H9 (cell line): ENCODE measurements at regions not wholly inside any gene's neighbourhood (a gene's known extent, or its start where the extent isn't known, plus 50 kb on each side); places are given as distances from the start of the nearest gene placed in this dataset.

ENCODE experiments used
- DNase-seq: peaks from one replicate; pipeline ENCODE4 v3.0.0-alpha.2; 2017
- H2AFZ ChIP-seq: one replicate; pipeline ENCODE4 v1.6.1; 2013; ENCODE audit warnings: mild to moderate bottlenecking, low read length, control low read depth, moderate library complexity
- H2AK5ac ChIP-seq: 2 replicates; pipeline ENCODE4 v1.6.1; 2013; ENCODE audit warnings: low read length, control low read depth, mixed read lengths; ENCODE audit not compliant: insufficient read length
- H2BK120ac ChIP-seq: one replicate; pipeline ENCODE4 v1.6.1; 2013; ENCODE audit warnings: low read depth, mild to moderate bottlenecking, low read length, control low read depth, inconsistent platforms; ENCODE audit not compliant: poor library complexity, severe bottlenecking
- H2BK12ac ChIP-seq: 2 replicates; pipeline ENCODE4 v1.6.1; 2013; ENCODE audit warnings: low read length, control low read depth, mixed read lengths, low read depth; ENCODE audit not compliant: insufficient read length
- H2BK15ac ChIP-seq: 2 replicates; pipeline ENCODE4 v1.6.1; 2013; ENCODE audit warnings: low read depth, low read length, control low read depth
- H2BK20ac ChIP-seq: one replicate; pipeline ENCODE4 v1.6.1; 2013; ENCODE audit warnings: low read depth, mild to moderate bottlenecking, low read length, control low read depth, inconsistent platforms; ENCODE audit not compliant: poor library complexity, severe bottlenecking
- H2BK5ac ChIP-seq: 2 replicates; pipeline ENCODE4 v1.6.1; 2013; ENCODE audit warnings: low read length, control low read depth, mixed read lengths; ENCODE audit not compliant: insufficient read length
- H3K14ac ChIP-seq: 2 replicates; pipeline ENCODE4 v1.6.1; 2013; ENCODE audit warnings: low read length, control low read depth; ENCODE audit not compliant: insufficient read depth
- H3K18ac ChIP-seq: 2 replicates; pipeline ENCODE4 v1.6.1; 2013; ENCODE audit warnings: low read depth, mild to moderate bottlenecking, mixed read lengths, low read length, control low read depth; ENCODE audit not compliant: insufficient read length
- H3K23ac ChIP-seq: 2 replicates; pipeline ENCODE4 v1.6.1; 2013; ENCODE audit warnings: low read length, control low read depth, mixed read lengths, low read depth; ENCODE audit not compliant: insufficient read length
- H3K23me2 ChIP-seq: 2 replicates; pipeline ENCODE4 v1.6.1; 2013; ENCODE audit warnings: low read depth, mild to moderate bottlenecking, mixed read lengths, low read length, control low read depth; ENCODE audit not compliant: insufficient read length, poor library complexity, severe bottlenecking
- H3K27ac ChIP-seq: 2 replicates; pipeline ENCODE4 v1.5.1; 2013; ENCODE audit warnings: low read length, control low read depth, mixed read lengths, low read depth; ENCODE audit not compliant: insufficient read length
- H3K27me3 ChIP-seq: 2 replicates; pipeline ENCODE4 v1.6.1; 2013; ENCODE audit warnings: low read length, control low read depth, inconsistent platforms; ENCODE audit not compliant: insufficient read depth
- H3K4ac ChIP-seq: 2 replicates; pipeline ENCODE4 v1.6.1; 2013; ENCODE audit warnings: low read depth, mild to moderate bottlenecking, control low read depth, inconsistent platforms, low read length, moderate library complexity
- H3K4me1 ChIP-seq: 2 replicates; pipeline ENCODE4 v1.6.1; 2013; ENCODE audit warnings: low read length, control low read depth, inconsistent platforms; ENCODE audit not compliant: insufficient read depth
- H3K4me2 ChIP-seq: 2 replicates; pipeline ENCODE4 v1.6.1; 2013; ENCODE audit warnings: low read length, control low read depth, mixed read lengths; ENCODE audit not compliant: insufficient read length, insufficient read depth
- H3K56ac ChIP-seq: 2 replicates; pipeline ENCODE4 v1.6.1; 2013; ENCODE audit warnings: low read depth, mild to moderate bottlenecking, mixed read lengths, low read length, control low read depth; ENCODE audit not compliant: insufficient read length
- H3K79me1 ChIP-seq: 2 replicates; pipeline ENCODE4 v1.6.1; 2013; ENCODE audit warnings: low read depth, mild to moderate bottlenecking, moderate library complexity, low read length, control low read depth, inconsistent platforms; ENCODE audit not compliant: insufficient read depth, poor library complexity, severe bottlenecking
- H3K79me2 ChIP-seq: 2 replicates; pipeline ENCODE4 v1.6.1; 2013; ENCODE audit warnings: low read length, control low read depth, inconsistent platforms; ENCODE audit not compliant: insufficient read depth
- H3K9ac ChIP-seq: 2 replicates; pipeline ENCODE4 v1.6.1; 2013; ENCODE audit warnings: low read length, control low read depth, mixed read lengths; ENCODE audit not compliant: insufficient read length; ENCODE audit errors: extremely low read depth
- H3K9me3 ChIP-seq: one replicate; pipeline ENCODE4 v1.6.1; 2013; ENCODE audit warnings: low read depth, low read length, inconsistent platforms; ENCODE audit not compliant: control insufficient read depth
- H3T11ph ChIP-seq: one replicate; pipeline ENCODE4 v1.6.1; 2013; ENCODE audit warnings: mild to moderate bottlenecking, low read length, control low read depth, inconsistent platforms
- H4K20me1 ChIP-seq: one replicate; pipeline ENCODE4 v1.6.1; 2013; ENCODE audit not compliant: control insufficient read depth, insufficient read length, insufficient read depth
- H4K5ac ChIP-seq: 2 replicates; pipeline ENCODE4 v1.6.1; 2013; ENCODE audit warnings: low read depth, mild to moderate bottlenecking, mixed read lengths, low read length, control low read depth; ENCODE audit not compliant: insufficient read length
- H4K8ac ChIP-seq: replicated peaks from 2 replicates; pipeline ENCODE4 v1.6.1; 2013; ENCODE audit warnings: low read length, control low read depth, mixed read lengths, low read depth; ENCODE audit not compliant: insufficient read length
- H4K91ac ChIP-seq: 2 replicates; pipeline ENCODE4 v1.6.1; 2013; ENCODE audit warnings: low read depth, mild to moderate bottlenecking, moderate library complexity, mixed read lengths, low read length, control low read depth; ENCODE audit not compliant: insufficient read length
- H3K27ac Mint-ChIP-seq, 3 experiments: 2 replicates in 2 of 3; 3 replicates in 1 of 3; pipeline ENCODE4 v1.8.0; 2020 to 2021; ENCODE audit warnings: mixed read lengths in 3 of 3, mild to moderate bottlenecking in 1 of 3, moderate library complexity in 1 of 3
- H3K27me3 Mint-ChIP-seq: 2 replicates; pipeline ENCODE4 v1.8.0; 2021; ENCODE audit warnings: low read depth, mild to moderate bottlenecking, moderate library complexity, mixed read lengths
- H3K36me3 Mint-ChIP-seq, 3 experiments: 2 replicates in 2 of 3; 3 replicates in 1 of 3; pipeline ENCODE4 v1.8.0; 2020 to 2021; ENCODE audit warnings: low read depth in 3 of 3, mixed read lengths in 3 of 3; ENCODE audit not compliant: insufficient read depth in 1 of 3
- H3K4me1 Mint-ChIP-seq, 2 experiments: 2 replicates each; pipeline ENCODE4 v1.8.0; 2020; ENCODE audit warnings: mixed read lengths in 2 of 2
- H3K4me3 Mint-ChIP-seq, 2 experiments: 2 replicates in 1 of 2; 3 replicates in 1 of 2; pipeline ENCODE4 v1.8.0; 2020 to 2021; ENCODE audit warnings: mild to moderate bottlenecking in 2 of 2, mixed read lengths in 2 of 2, moderate library complexity in 1 of 2
- H3K9me3 Mint-ChIP-seq, 2 experiments: 2 replicates in 1 of 2; 3 replicates in 1 of 2; pipeline ENCODE4 v1.8.0; 2020; ENCODE audit warnings: mild to moderate bottlenecking in 2 of 2, mixed read lengths in 2 of 2, moderate library complexity in 1 of 2
- CTCF ChIP-seq: fragments of 200-600 bp; sonication (generic); conservative IDR thresholded peaks from 3 replicates; pipeline ENCODE4 v1.8.0; 2021; ENCODE audit warnings: antibody characterized with exemption, mild to moderate bottlenecking
- WGBS: extraction: QIAGEN DNeasy Blood & Tissue Kit; methylation state at CpG from one replicate; pipeline ENCODE4 v1.1.7; 2013; ENCODE audit warnings: missing lambda C conversion rate, low lambda C conversion rate, mixed read lengths; ENCODE audit not compliant: insufficient read length; ENCODE audit errors: extremely low coverage; 5-methylcytosine and 5-hydroxymethylcytosine counted together

- H2BK15ac ChIP-seq = no peak overlapping the region
- H3K79me1 ChIP-seq = no peaks in the 10 kb centered on the region
- no peak overlapping the region for H2AK5ac ChIP-seq
- no peaks in the 10 kb centered on the region; the same call in 1 of the 2 replicates for H3K4me1 ChIP-seq
- no peaks in the 10 kb centered on the region for H3K79me2 ChIP-seq
- H3K27me3 ChIP-seq = no peaks in the 10 kb centered on the region
- H2BK5ac ChIP-seq = no peak overlapping the region
- H4K20me1 ChIP-seq = no peaks in the 10 kb centered on the region
- H3K9ac ChIP-seq = no peak overlapping the region
- Mint-ChIP-seq H3K27me3 (no peaks in the 10 kb centered on the region), H3K36me3 (no peaks in the 10 kb centered on the region; a peak in 1 of 7 replicates), H3K4me3 (no peak overlapping the region), H3K4me1 (no peaks in the 10 kb centered on the region; a peak in 1 of 4 replicates), H3K27ac (no peak overlapping the region), H3K9me3 (no peaks in the 10 kb centered on the region)
- H2BK120ac ChIP-seq = no peak overlapping the region
- H3K27ac ChIP-seq = no peak overlapping the region
- WGBS = no CpG with 5 or more reads among the region's 1 CpG
- no peak overlapping the region for H3T11ph ChIP-seq
- H3K4me2 ChIP-seq = no peak overlapping the region
- H3K9me3 ChIP-seq = no peaks in the 10 kb centered on the region
- H2AFZ ChIP-seq = no peak overlapping the region
- H2BK12ac ChIP-seq = no peak overlapping the region
- no peak for DNase-seq
- H3K23ac ChIP-seq = no peak overlapping the region
- no peak overlapping the region for H4K5ac ChIP-seq
- H3K18ac ChIP-seq = no peak overlapping the region
- no peak overlapping the region for H2BK20ac ChIP-seq
- no peak overlapping the region for H4K91ac ChIP-seq
- no peak for TF ChIP-seq CTCF
- H4K8ac ChIP-seq = no peak overlapping the region
- no peak overlapping the region for H3K56ac ChIP-seq
- no peaks in the 10 kb centered on the region for H3K23me2 ChIP-seq
- H3K4ac ChIP-seq = no peak overlapping the region
- no peak overlapping the region for H3K14ac ChIP-seq
These were observed 365.1 kb downstream of the FSCB start for GRCh38 chr14:44142006-44142405.
